ENCODE measurements at regions not wholly inside any gene's neighbourhood (a gene's known extent, or its start where the extent isn't known, plus 50 kb on each side); places are given as distances from the start of the nearest gene placed in this dataset.
"Not testable (repeated sequence)": the region's sequence is repeated elsewhere in the genome, so short reads cannot be mapped to it uniquely, and the experiment has no call there.

DNA sequence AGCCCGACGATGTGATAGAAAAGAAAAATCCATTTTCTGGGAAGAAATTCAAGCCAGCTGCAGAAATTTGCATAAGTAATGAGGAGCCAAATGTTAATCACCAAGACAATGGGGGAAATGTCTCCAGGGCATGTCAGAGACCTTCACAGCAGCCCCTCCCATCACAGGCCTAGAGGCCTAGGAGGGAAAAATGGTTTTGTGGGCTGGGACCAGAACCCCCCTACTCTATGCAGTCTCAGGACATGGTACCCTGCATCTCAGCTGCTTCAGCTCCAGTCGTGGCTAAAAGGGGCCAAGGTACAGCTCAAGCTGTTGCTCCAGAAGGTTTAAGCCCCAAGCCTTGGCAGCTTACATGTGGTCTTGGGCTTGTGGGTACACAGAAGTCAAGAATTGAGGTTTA lies 155.5 kb upstream of the FOXQ1 start:
- DNase-seq (ENCODE audit: low read depth, low spot score): not testable (repeated sequence)

DNA sequence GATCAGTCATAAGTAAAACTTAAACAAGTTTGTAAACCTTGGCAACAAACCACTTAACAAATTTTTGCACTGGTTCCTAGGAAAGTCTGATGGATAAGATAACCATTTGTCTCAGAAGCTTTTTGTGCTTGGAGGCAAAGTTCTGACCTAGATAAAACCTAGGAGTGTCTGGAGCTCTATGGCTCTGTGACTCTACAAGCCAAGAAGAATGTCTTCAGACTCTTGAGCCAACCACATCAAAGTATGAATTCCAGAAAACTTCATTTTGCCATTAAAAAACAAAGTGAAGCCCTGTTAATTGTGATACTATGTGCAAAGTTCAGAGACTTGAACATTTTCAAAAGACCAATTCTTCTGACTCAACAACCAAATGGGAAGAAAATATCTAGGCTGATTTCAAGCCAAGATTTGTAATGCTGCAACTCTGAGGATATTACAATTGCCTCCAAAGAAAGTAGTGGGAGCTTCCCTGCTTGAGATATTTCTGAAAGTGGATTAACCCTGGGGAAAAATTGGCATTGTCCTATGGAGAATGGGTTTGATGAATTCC lies 158.1 kb upstream of the FOXQ1 start:
- DNase-seq (ENCODE audit: low read depth, low spot score): no peak

DNA sequence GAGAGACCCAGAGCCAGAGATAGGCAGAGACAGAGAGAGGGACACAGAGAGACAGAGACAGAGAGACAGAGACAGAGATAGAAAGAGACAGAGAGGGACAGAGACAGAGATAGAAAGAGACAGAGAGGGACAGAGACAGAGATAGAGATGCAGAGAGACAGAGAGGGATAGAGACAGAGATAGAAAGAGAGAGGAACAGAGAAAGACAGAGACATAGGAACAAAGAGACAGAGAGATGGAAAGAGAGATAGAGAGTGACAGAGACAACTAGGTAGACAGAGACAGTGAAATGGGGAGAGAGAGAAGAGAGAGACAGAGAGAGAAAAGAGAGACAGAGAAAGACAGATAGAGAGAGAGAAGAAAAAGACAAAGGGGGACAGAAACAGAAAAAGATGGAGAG lies 165.4 kb upstream of the FOXQ1 start:
- DNase-seq (ENCODE audit: low read depth, low spot score): no peak

DNA sequence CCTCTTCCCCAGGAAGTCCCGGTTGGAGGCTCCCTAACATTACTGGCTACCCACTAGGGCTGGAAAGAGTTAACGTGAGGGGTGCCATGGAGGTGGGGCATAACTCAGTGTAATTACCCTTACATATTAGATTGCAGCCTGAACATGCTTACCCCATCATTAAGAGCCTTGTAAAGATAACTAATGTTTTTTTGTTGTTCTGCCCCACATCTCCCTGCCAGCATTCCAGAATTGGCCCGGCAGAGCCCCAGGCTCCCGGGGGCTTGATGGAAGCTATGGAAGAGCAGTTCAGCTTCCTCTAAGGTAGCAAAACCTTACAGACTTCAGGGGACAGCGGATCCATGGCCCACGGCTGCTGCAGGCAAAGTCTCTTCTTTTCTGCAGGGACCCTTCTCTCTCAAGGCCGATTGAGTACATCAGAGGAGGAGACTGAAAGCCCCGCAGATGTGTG lies 166.1 kb upstream of the FOXQ1 start:
- no peak for DNase-seq (ENCODE audit: low read depth, low spot score)

DNA sequence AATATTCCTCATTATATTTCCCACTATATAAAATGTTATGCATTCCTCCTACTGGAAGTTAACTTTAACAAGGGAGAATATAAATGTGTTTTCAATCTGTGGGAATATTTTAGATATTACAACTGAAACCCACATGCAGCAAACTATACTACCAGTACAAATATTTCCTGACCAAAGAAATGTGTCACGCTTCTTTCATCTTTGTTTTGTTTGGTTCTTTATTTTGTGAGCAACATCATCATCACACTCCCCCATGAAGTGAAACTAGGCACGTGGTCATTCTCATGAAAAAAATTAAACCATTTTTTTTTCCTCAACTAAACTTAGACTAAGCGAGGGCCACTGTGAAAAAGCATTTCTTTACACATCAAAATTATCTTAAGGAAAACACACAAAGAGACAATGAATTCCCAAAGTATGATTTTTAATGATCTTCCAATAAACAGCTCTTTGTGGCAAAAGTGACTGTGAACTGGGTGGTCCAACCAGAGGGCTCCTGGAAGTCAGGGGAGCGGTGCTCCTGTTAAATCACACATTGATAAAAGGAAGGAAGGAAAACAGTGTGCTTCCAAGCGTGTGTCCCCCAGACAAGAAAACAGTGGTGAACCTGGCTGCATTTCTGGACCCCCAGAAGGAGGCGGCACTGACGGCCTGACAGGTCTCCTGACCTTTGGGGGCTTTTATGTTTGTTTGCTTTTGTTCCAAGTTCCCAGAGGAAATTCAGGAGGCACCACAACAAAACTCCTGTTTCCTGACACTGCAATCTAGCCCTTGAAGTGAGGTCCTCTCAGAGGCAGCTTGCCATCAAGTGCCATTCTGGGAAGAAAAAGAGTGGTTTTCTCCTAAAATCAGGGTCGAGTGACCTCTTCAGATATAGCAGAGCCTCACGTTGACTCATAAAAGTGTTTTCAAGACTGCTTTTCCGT lies 166.8 kb upstream of the FOXQ1 start:
- DNase-seq (ENCODE audit: low read depth, low spot score): no peak

DNA sequence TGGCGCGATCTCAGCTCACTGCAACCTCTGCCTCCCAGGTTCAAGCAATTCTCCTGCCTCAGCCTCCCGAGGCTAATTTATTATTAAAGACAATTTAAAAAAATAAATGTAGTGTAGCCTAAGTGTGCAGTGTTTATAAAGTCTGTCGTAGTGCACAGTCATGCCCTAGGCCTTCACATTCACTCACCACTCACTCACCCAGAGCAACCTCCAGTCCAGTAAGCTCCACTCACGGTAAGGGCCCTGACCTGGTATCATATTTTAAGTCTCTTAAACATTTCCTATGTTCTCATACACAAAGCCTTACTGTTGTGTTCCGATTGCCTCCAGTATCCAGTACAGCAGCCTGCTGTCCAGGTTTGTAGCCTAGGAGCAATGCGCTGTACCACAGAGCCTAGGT lies 168.2 kb upstream of the FOXQ1 start:
- DNase-seq (ENCODE audit: low read depth, low spot score): no peak

GRCh38 chr6:1139155-1139890 lies 172.6 kb upstream of the FOXQ1 start:
- DNase-seq (ENCODE audit: low read depth, low spot score): no peak

DNA sequence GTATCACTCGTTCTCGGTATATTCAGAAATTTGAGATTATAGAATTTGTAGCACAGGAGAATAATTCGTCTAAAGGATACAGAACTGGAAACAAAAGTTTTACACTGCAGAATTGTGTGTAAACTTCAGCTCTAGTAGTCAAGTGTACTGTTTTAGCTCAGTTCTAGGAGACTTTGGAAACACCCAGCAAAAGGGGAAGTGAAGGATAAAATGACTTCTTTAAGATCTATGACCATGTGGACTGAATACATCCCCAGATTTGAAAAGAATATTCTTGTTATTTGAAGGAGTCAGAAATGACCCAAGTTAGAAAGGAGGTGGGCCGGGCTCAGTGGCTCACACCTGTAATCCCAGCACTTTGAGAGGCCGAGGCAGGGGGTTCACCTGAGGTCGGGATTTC lies 174.0 kb upstream of the FOXQ1 start:
- DNase-seq (ENCODE audit: low read depth, low spot score): no peak

DNA sequence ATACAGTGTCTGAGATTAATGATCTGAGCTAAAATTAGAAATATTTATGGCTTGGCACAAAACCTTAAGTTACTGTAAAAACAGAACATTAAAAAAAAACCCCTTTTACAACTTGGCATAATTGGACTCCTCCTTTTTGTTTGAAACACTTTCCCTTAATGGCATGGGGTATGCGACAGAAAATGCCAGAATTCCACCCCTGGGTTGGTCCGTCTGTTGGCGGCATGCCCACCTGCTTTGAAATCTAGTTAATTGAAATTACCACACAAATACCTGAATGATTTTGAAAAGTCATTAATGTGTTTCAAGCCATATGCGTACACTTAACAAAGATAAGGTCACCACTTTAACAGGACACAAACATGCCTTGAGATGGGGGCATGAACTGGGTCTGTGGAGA lies 175.1 kb upstream of the FOXQ1 start:
- no peak for DNase-seq (ENCODE audit: low read depth, low spot score)

- no peak for DNase-seq (ENCODE audit: low read depth, low spot score)
These were observed 175.5 kb upstream of the FOXQ1 start for GRCh38 chr6:1136415-1136774.

DNA sequence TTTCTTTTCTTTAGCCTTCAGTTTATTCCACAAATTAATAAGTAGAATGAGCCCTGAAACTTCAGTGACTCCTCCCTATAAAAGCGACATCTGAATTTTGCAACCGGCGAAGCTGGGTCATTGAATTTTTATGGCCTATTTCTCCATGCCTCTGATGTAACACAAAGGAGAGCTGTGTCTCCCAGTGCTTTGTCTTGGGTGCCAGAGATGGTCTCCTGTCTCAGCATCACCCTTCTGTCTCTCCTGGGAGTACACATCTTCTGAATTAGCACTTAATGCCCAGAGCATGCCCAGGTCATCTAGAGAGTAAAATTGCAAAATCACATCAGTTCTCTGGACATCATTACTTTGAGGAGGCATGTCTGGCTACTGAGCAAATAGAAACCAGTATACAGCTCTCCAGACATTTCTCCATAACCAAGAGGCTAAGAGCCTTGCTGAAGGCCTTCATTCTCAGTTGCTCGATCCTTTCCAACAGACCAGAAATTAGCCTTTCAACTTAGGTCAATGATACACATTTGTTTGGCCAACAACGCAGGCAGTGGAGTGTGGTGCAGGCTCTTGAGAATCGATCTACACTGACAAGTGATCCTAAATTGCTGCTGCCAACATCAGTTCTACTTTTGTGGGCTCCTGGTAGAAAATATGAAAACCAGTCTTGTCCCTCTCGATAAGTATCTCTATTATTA lies 176.0 kb upstream of the FOXQ1 start:
- no peak for DNase-seq (ENCODE audit: low read depth, low spot score)

GRCh38 chr6:1131285-1132079 lies 180.4 kb upstream of the FOXQ1 start:
- DNase-seq (ENCODE audit: low read depth, low spot score): no peak

DNA sequence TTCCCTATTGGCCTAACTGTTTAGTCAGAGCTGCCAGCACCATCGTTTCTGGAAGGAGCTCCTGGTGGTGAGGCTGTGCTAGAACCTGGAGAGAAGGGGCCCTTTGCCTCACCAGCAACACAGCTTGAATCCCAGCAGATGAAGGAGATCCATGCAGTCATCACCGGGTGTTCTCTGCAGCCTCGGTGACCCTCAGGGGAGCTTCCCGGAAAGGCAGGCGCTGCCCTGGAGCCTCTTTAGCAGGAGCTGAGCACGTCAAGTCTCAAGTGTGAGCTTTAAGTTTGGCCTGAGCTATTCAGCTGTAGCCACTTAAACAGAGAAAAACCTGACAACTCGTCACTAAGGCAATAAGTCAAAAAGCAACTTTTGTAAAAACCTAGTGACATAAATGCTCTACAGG lies 181.2 kb upstream of the FOXQ1 start:
- no peak for DNase-seq (ENCODE audit: low read depth, low spot score)

- no peak for DNase-seq (ENCODE audit: low read depth, low spot score)
These were observed 182.8 kb upstream of the FOXQ1 start for GRCh38 chr6:1129131-1129530.

DNA sequence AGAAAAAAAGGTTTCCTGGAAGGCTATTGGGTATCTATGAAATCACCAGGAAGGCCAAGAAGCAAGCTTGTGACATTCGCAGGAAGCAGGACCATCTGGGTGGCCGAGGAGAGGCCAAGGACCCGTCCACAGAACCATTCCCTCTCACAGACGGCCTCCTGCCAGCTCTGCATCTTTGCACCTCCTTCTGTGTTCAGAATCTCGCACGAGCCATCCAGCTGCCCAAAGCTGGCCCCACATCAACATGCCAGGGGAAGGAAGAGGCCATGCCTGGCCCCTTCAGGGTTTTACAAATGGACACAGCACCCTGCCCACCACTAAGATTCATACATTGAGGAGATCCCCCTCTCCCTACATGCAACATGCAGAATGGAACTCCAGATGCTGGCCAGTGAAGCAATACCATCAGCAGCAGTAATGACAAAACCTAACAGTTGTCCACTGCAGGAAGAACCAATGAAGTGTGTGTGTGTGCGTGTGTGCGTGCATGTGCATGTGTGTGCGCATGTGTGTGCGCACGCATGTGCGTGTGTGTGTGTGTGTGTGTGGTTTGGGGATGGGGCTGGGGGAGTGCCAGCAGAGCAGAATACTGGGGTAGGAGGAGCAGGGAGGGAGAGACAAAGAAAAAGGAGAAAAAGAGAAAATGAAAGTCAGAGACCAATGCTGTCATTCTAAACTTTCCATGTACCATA lies 184.2 kb upstream of the FOXQ1 start:
- DNase-seq (ENCODE audit: low read depth, low spot score): no peak

DNA sequence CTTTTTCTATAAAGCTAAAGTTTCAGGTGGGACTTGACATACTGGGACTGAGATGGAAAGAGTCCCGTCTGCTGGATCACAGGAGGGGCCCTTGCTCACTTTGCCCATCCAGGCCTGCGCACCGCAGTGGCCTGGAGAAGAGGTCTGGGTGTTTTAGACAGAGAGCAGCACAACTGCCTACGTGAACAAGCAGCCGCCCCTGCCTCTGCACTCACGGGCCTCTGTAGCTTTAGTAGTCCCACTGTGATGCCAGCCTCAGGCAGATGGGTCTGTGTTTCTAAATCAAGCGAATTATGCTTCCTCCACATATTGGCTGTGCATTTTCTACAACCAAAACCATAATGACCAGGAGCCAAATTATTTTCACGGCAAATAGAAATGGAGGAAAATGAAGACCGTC lies 184.8 kb upstream of the FOXQ1 start:
- no peak for DNase-seq (ENCODE audit: low read depth, low spot score)

DNA sequence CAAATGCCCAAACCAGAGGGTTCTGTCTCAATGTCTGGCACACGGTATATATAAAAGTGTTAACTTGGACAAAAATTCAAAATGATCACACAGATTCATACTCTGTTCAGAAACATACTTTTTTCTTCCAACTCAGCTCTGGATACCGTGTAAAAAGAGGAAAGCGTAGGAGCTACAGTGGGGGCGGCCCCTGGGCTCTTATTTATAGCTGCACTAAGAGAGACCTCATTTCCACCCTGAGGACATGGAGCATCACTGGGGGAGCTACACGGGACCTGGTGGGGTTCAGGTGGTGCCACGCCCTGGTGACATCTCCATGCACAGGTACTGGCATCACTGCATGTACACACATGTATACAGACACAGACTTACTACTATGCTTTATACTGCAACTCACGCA lies 185.9 kb upstream of the FOXQ1 start:
- no peak for DNase-seq (ENCODE audit: low read depth, low spot score)

DNA sequence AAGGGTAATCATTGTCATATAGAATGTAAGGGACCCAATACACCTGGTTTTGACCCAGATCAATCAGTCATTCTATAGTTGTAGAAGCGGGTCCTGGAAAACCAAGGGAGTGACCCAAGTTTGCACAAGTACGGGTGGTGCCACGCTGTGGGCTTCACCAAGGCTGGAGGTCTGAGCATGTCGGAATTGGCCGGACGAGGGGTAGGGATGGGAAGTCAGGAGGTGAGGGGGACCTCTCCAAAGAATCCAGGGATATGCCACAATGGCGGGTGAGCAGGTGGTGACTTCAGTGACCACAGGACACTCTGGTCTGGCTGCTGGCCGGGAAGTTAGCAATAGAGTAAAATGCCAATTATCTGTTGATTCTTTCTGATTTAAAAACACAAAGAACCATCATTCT lies 186.6 kb upstream of the FOXQ1 start:
- no peak for DNase-seq (ENCODE audit: low read depth, low spot score)

- no peak for DNase-seq (ENCODE audit: low read depth, low spot score)
These were observed 187.0 kb upstream of the FOXQ1 start for GRCh38 chr6:1124885-1125284.
